MM.1S (cell line): ENCODE measurements at regions not wholly inside any gene's neighbourhood (a gene's known extent, or its start where the extent isn't known, plus 50 kb on each side); places are given as distances from the start of the nearest gene placed in this dataset.

Source experiments
- CTCF ChIP-seq: fragments of 300-600 bp; sonication (generic); IDR thresholded peaks from 2 replicates; pipeline ENCODE4 v1.5.1; 2016; ENCODE audit warnings: antibody characterized with exemption, low read length, mixed read lengths
- EZH2 ChIP-seq: fragments of 300-600 bp; sonication (generic); optimal IDR thresholded peaks from 2 replicates; pipeline ENCODE3; 2017; ENCODE audit warnings: low read depth, mild to moderate bottlenecking, antibody characterized with exemption, low read length, mixed read lengths
- EZH2phosphoT487 ChIP-seq: fragments of 300-600 bp; sonication (generic); IDR thresholded peaks from 2 replicates; pipeline ENCODE4 v1.6.1; 2018; ENCODE audit warnings: antibody characterized with exemption, low read length

- no peak for TF ChIP-seq CTCF
- no peak for TF ChIP-seq EZH2phosphoT487
- no peak for TF ChIP-seq EZH2
Observed at GRCh38 chr1:30631700-30632099, 91.7 kb downstream of the MATN1 start.
